ENCODE measurements at regions not wholly inside any gene's neighbourhood (a gene's known extent, or its start where the extent isn't known, plus 50 kb on each side); places are given as distances from the start of the nearest gene placed in this dataset.

GRCh38 chr4:34105311-34105710 is 2139.0 kb downstream of the ARAP2 start:
- TF ChIP-seq, protein P1, sequence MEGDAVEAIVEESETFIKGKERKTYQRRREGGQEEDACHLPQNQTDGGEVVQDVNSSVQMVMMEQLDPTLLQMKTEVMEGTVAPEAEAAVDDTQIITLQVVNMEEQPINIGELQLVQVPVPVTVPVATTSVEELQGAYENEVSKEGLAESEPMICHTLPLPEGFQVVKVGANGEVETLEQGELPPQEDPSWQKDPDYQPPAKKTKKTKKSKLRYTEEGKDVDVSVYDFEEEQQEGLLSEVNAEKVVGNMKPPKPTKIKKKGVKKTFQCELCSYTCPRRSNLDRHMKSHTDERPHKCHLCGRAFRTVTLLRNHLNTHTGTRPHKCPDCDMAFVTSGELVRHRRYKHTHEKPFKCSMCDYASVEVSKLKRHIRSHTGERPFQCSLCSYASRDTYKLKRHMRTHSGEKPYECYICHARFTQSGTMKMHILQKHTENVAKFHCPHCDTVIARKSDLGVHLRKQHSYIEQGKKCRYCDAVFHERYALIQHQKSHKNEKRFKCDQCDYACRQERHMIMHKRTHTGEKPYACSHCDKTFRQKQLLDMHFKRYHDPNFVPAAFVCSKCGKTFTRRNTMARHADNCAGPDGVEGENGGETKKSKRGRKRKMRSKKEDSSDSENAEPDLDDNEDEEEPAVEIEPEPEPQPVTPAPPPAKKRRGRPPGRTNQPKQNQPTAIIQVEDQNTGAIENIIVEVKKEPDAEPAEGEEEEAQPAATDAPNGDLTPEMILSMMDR (conservative IDR thresholded peaks at IDR 0.05) = no peak
- DNase-seq (ENCODE audit: extremely low spot score, unreplicated experiment) = no peak
- no peaks in the 10 kb centered on the region for H3K36me3 Mint-ChIP-seq
- H3K27ac Mint-ChIP-seq = no peak overlapping the region
- no peaks in the 10 kb centered on the region for H3K27me3 Mint-ChIP-seq
- H3K4me1 Mint-ChIP-seq (ENCODE audit: unreplicated experiment) = no peaks in the 10 kb centered on the region
- no peaks in the 10 kb centered on the region for H3K9me3 Mint-ChIP-seq
- no peak overlapping the region for H3K4me3 Mint-ChIP-seq

DNA sequence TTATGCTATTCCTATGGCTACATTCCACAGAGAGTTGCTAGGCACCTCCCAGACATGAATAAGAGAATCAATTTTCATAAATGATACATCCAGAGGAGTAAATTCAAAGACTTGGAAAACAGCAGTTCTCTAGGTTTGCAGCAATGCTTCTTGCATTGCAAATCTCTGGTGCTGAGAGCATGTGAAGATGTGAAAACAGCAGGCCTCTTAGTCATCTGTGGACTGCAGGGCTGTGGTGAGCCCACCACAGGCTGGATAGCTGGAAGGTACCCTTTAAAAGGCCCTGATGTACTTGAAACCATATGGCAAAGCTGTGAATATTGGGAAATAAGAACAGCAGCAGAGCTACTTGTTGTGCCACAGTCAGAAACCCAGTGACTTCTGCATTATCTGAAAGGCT is 2135.9 kb downstream of the ARAP2 start:
- TF ChIP-seq, protein P1 (conservative IDR thresholded peaks at IDR 0.05) = no peak
- H3K9me3 Mint-ChIP-seq = no peaks in the 10 kb centered on the region
- no peak overlapping the region for H3K27ac Mint-ChIP-seq
- no peaks in the 10 kb centered on the region for H3K4me1 Mint-ChIP-seq (ENCODE audit: unreplicated experiment)
- DNase-seq (ENCODE audit: extremely low spot score, unreplicated experiment) = no peak
- H3K36me3 Mint-ChIP-seq = no peaks in the 10 kb centered on the region
- no peaks in the 10 kb centered on the region for H3K27me3 Mint-ChIP-seq
- H3K4me3 Mint-ChIP-seq = no peak overlapping the region

- Mint-ChIP-seq H3K4me3 (no peak overlapping the region), H3K9me3 (no peaks in the 10 kb centered on the region), H3K4me1 (ENCODE audit: unreplicated experiment) (no peaks in the 10 kb centered on the region), H3K27ac (no peak overlapping the region), H3K27me3 (no peaks in the 10 kb centered on the region), H3K36me3 (no peaks in the 10 kb centered on the region)
- TF ChIP-seq, protein P1 (conservative IDR thresholded peaks at IDR 0.05) = no peak
- no peak for DNase-seq (ENCODE audit: extremely low spot score, unreplicated experiment)
These were observed 2131.7 kb downstream of the ARAP2 start for GRCh38 chr4:34112573-34112972.

DNA sequence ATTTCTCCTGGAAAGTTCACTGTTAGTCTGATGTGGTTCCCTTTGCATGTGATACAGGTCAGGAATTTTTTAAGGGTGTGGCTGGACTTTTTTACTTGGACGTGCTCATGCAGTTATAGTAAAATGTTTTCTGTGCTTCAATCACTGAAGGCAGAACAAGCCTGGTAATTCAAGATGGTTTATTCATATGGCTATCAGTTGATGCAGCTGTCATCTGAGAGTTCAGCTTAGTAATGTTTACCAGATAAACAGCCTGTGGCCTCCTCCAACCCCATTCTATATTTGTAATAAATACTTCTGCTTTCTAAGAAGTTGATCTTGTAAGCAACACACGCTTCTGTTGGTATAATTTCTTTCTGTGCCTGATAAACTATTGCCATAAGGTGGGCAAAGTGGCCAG is 2105.9 kb downstream of the ARAP2 start:
- no peak overlapping the region for H3K4me3 Mint-ChIP-seq
- TF ChIP-seq, protein P1 (conservative IDR thresholded peaks at IDR 0.05) = no peak
- no peaks in the 10 kb centered on the region for H3K4me1 Mint-ChIP-seq (ENCODE audit: unreplicated experiment)
- no peaks in the 10 kb centered on the region for H3K36me3 Mint-ChIP-seq
- peaks cover 20% of the 10 kb centered on the region for H3K9me3 Mint-ChIP-seq
- H3K27me3 Mint-ChIP-seq = no peaks in the 10 kb centered on the region
- no peak overlapping the region for H3K27ac Mint-ChIP-seq
- DNase-seq (ENCODE audit: extremely low spot score, unreplicated experiment) = no peak

DNA sequence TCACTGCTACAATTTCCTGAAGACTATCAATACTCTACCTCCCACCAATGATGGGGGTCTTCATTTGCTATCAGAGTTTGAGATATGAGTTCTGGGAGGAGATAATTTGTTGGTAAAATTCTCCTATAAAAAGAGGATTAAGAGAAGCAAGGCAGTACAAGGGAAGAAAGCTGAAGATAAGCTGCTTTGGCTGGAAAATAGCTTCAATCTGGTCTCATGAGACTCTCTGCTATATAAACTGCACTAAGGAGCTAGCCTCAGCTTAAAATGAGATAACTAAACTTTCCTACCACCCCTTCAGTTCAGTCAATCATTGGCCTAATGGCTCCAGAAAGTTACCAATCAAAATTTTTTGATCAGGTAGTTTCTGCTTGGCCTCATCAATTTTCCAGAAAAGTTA is 2105.0 kb downstream of the ARAP2 start:
- Mint-ChIP-seq H3K27ac (no peak overlapping the region), H3K9me3 (peaks cover 18% of the 10 kb centered on the region), H3K36me3 (no peaks in the 10 kb centered on the region), H3K27me3 (no peaks in the 10 kb centered on the region), H3K4me1 (ENCODE audit: unreplicated experiment) (no peaks in the 10 kb centered on the region), H3K4me3 (no peak overlapping the region)
- DNase-seq (ENCODE audit: extremely low spot score, unreplicated experiment) = no peak
- TF ChIP-seq, protein P1 (conservative IDR thresholded peaks at IDR 0.05) = no peak

- no peak overlapping the region for H3K27ac Mint-ChIP-seq
- peaks cover 8% of the 10 kb centered on the region for H3K4me1 Mint-ChIP-seq (ENCODE audit: unreplicated experiment)
- H3K36me3 Mint-ChIP-seq = no peaks in the 10 kb centered on the region
- no peak for DNase-seq (ENCODE audit: extremely low spot score, unreplicated experiment)
- TF ChIP-seq, protein P1 (conservative IDR thresholded peaks at IDR 0.05) = no peak
- H3K27me3 Mint-ChIP-seq = no peaks in the 10 kb centered on the region
- H3K4me3 Mint-ChIP-seq = no peak overlapping the region
- no peaks in the 10 kb centered on the region for H3K9me3 Mint-ChIP-seq
These were observed 2095.9 kb downstream of the ARAP2 start for GRCh38 chr4:34148322-34148908.

Data from type B pancreatic cell (in vitro differentiated cells).